Hepatocyte (in vitro differentiated cells): ENCODE measurements at regions not wholly inside any gene's neighbourhood (a gene's known extent, or its start where the extent isn't known, plus 50 kb on each side); places are given as distances from the start of the nearest gene placed in this dataset.

Source experiments
- CTCF ChIP-seq: fragments of 200-600 bp; sonication (generic); IDR thresholded peaks from 2 replicates; pipeline ENCODE4 v1.5.1; 2016; ENCODE audit warnings: antibody characterized with exemption, mild to moderate bottlenecking; ENCODE audit not compliant: poor library complexity
- EZH2phosphoT487 ChIP-seq: fragments of 200-600 bp; sonication (generic); IDR thresholded peaks from one replicate; pipeline ENCODE4 v1.6.1; 2018; ENCODE audit warnings: antibody characterized with exemption, mild to moderate bottlenecking, low read depth, moderate library complexity; ENCODE audit not compliant: unreplicated experiment, severe bottlenecking

- no peak for TF ChIP-seq CTCF
- TF ChIP-seq EZH2phosphoT487 = no peak
Measured at GRCh38 chr1:162988869-162989268, 80.3 kb upstream of the RGS4 start.
